Keratinocyte (primary cell): ENCODE measurements at regions not wholly inside any gene's neighbourhood (a gene's known extent, or its start where the extent isn't known, plus 50 kb on each side); places are given as distances from the start of the nearest gene placed in this dataset.

ENCODE experiments used
- DNase-seq: peaks from one replicate; pipeline ENCODE4 v3.0.0-alpha.2; 2011; ENCODE audit warnings: low read depth, missing footprints, low spot score
- FAIRE-seq: peaks from 2 replicates; lab custom pipeline; 2011; peaks lifted over from hg19 to GRCh38; lab: Jason Lieb, UNC
- H2AFZ ChIP-seq: 2 replicates; pipeline ENCODE4 v1.6.0; 2012; ENCODE audit warnings: low read length, control low read depth, inconsistent platforms; ENCODE audit not compliant: control insufficient read depth
- H3K27ac ChIP-seq: 2 replicates; pipeline ENCODE4 v1.5.1; 2011; ENCODE audit warnings: low read length; ENCODE audit not compliant: control insufficient read depth, insufficient read depth
- H3K27me3 ChIP-seq: 3 replicates; pipeline ENCODE4 v1.6.0; 2011; ENCODE audit warnings: low read length; ENCODE audit not compliant: control insufficient read depth, insufficient read depth; ENCODE audit errors: extremely low read depth
- H3K36me3 ChIP-seq, 2 experiments: 2 replicates in 1 of 2; 3 replicates in 1 of 2; pipeline ENCODE4 v1.5.1; 2011; ENCODE audit warnings: low read length in 2 of 2, mild to moderate bottlenecking in 1 of 2; ENCODE audit not compliant: control insufficient read depth in 2 of 2, insufficient read depth in 2 of 2; ENCODE audit errors: extremely low read depth in 1 of 2
- H3K4me1 ChIP-seq: 3 replicates; pipeline ENCODE4 v1.5.1; 2011; ENCODE audit warnings: low read length; ENCODE audit not compliant: control insufficient read depth, insufficient read depth; ENCODE audit errors: extremely low read depth
- H3K4me2 ChIP-seq: 3 replicates; pipeline ENCODE4 v1.6.0; 2011; ENCODE audit warnings: low read depth, low read length; ENCODE audit not compliant: control insufficient read depth, insufficient read depth; ENCODE audit errors: extremely low read depth
- H3K4me3 ChIP-seq, 3 experiments: fragments of 200-600 bp in 1 of 3; sonication (generic) in 1 of 3; 2 replicates in 2 of 3; 3 replicates in 1 of 3; pipeline ENCODE4 v1.5.1; 2011 to 2016; ENCODE audit warnings: low read length in 3 of 3, mild to moderate bottlenecking in 3 of 3, control low read depth in 2 of 3, inconsistent platforms in 1 of 3, low read depth in 1 of 3, mixed read lengths in 1 of 3, mixed run types in 1 of 3, moderate library complexity in 1 of 3; ENCODE audit not compliant: control insufficient read depth in 2 of 3, insufficient read depth in 2 of 3; ENCODE audit errors: extremely low read depth in 1 of 3
- H3K79me2 ChIP-seq: 2 replicates; pipeline ENCODE4 v1.6.0; 2012; ENCODE audit warnings: low read length; ENCODE audit not compliant: control insufficient read depth, insufficient read depth
- H3K9ac ChIP-seq: 3 replicates; pipeline ENCODE4 v1.6.0; 2011; ENCODE audit warnings: low read length; ENCODE audit not compliant: control insufficient read depth, insufficient read depth; ENCODE audit errors: extremely low read depth
- H3K9me1 ChIP-seq: 3 replicates; pipeline ENCODE4 v1.6.0; 2011; ENCODE audit warnings: low read length; ENCODE audit not compliant: control insufficient read depth, insufficient read depth; ENCODE audit errors: extremely low read depth
- H3K9me3 ChIP-seq: 2 replicates; pipeline ENCODE4 v1.5.1; 2012; ENCODE audit warnings: low read depth, low read length; ENCODE audit not compliant: control insufficient read depth
- H4K20me1 ChIP-seq: 3 replicates; pipeline ENCODE4 v1.6.0; 2011; ENCODE audit warnings: low read length; ENCODE audit not compliant: control insufficient read depth, insufficient read depth; ENCODE audit errors: extremely low read depth
- CTCF ChIP-seq, 3 experiments: IDR thresholded peaks in 1 of 3; conservative IDR thresholded peaks in 1 of 3; optimal IDR thresholded peaks in 1 of 3; 2 replicates in 2 of 3; 3 replicates in 1 of 3; pipeline versions ENCODE3 to v1.5.1; 2011; ENCODE audit warnings: low read length in 3 of 3, mild to moderate bottlenecking in 3 of 3, moderate library complexity in 2 of 3, control low read depth in 1 of 3, inconsistent platforms in 1 of 3; ENCODE audit not compliant: insufficient read depth in 2 of 3; ENCODE audit errors: extremely low read depth in 1 of 3
- EZH2 ChIP-seq: IDR thresholded peaks from one replicate; pipeline ENCODE4 v1.6.1; 2012; ENCODE audit warnings: inconsistent platforms, mild to moderate bottlenecking, low read length, moderate library complexity
- dilution Hi-C: fragments of 300-500 bp; cut with MboI; formaldehyde crosslinking; loops from one replicate; pipeline ENCODE4 v1.7.0; 2020; ENCODE audit warnings: low sequenced_read_pairs; ENCODE audit not compliant: extremely low pct_ligation_motif_present

- TF ChIP-seq EZH2 = no peak
- TF ChIP-seq CTCF (optimal IDR thresholded peaks at IDR 0.05 in 1 of 3, IDR thresholded peaks at IDR 0.05 in 1 of 3, conservative IDR thresholded peaks at IDR 0.05 in 1 of 3; ENCODE audit: extremely low read depth in 1 of 3, insufficient read depth in 2 of 3, low read length in 3 of 3) = no peak
- dilution Hi-C loops = no loop called here
- H3K4me1 ChIP-seq = no peaks in the 10 kb centered on the region
- H3K9ac ChIP-seq = no peak overlapping the region
- no peak overlapping the region for H3K4me3 ChIP-seq
- H4K20me1 ChIP-seq = no peaks in the 10 kb centered on the region
- no peak for DNase-seq
- H3K27ac ChIP-seq = no peak overlapping the region
- no peaks in the 10 kb centered on the region for H3K79me2 ChIP-seq
- H3K36me3 ChIP-seq = no peaks in the 10 kb centered on the region
- H3K27me3 ChIP-seq = no peaks in the 10 kb centered on the region
- no peak overlapping the region for H3K4me2 ChIP-seq
- H3K9me1 ChIP-seq = no peaks in the 10 kb centered on the region
- no peak overlapping the region for H2AFZ ChIP-seq
- no peak for FAIRE-seq
- H3K9me3 ChIP-seq = no peaks in the 10 kb centered on the region
Measured at GRCh38 chr5:30838936-30839496, 354.5 kb upstream of the CDH6 start.

DNA sequence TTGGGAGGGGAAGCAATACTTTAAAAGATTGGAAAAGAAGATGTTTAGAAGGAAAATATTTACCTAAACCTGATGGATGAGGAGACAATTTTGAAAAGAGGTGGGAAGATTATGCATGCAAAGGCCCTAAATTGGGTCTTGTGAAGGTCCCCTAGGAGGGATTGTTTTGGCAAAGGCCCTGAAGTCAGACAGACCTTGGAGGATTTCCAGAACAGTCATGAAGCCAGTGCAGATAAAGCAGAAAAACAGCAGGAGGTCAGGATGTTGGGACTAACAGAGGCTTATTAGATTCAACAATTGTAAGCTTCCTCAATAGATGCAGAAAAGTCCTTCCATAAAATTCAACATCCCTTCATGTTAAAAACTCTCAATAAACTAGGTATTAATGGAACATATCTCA, 361.0 kb upstream of the CDH6 start:
- Histone ChIP-seq H3K4me1 (no peaks in the 10 kb centered on the region), H4K20me1 (no peaks in the 10 kb centered on the region), H2AFZ (no peak overlapping the region), H3K9ac (no peak overlapping the region), H3K79me2 (no peaks in the 10 kb centered on the region), H3K27me3 (no peaks in the 10 kb centered on the region), H3K4me2 (no peak overlapping the region), H3K4me3 (no peak overlapping the region), H3K9me1 (no peaks in the 10 kb centered on the region), H3K9me3 (no peaks in the 10 kb centered on the region), H3K27ac (no peak overlapping the region), H3K36me3 (no peaks in the 10 kb centered on the region)
- DNase-seq = no peak
- TF ChIP-seq CTCF (optimal IDR thresholded peaks at IDR 0.05 in 1 of 3, IDR thresholded peaks at IDR 0.05 in 1 of 3, conservative IDR thresholded peaks at IDR 0.05 in 1 of 3; ENCODE audit: extremely low read depth in 1 of 3, insufficient read depth in 2 of 3, low read length in 3 of 3) (no peak), EZH2 (no peak)
- dilution Hi-C loops = no loop called here
- FAIRE-seq = no peak
